SU-DHL-6 (cell line): ENCODE measurements at regions not wholly inside any gene's neighbourhood (a gene's known extent, or its start where the extent isn't known, plus 50 kb on each side); places are given as distances from the start of the nearest gene placed in this dataset.
"Not testable (repeated sequence)": the region's sequence is repeated elsewhere in the genome, so short reads cannot be mapped to it uniquely, and the experiment has no call there.

Experiments
- EZH2phosphoT487 ChIP-seq: fragments of 200-600 bp; sonication (generic), shearing (Covaris generic); conservative IDR thresholded peaks from 2 replicates; pipeline ENCODE4 v1.6.1; 2018; ENCODE audit warnings: mild to moderate bottlenecking, antibody characterized with exemption, low read length, moderate library complexity, mixed read lengths
- TF ChIP-seq, protein P1 (sequence below): fragments of 200-600 bp; sonication (generic); IDR thresholded peaks from one replicate; pipeline ENCODE4 v1.5.1; 2017; ENCODE audit warnings: antibody characterized with exemption, mild to moderate bottlenecking, low read length, moderate library complexity; ENCODE audit not compliant: insufficient read depth, poor library complexity, severe bottlenecking

DNA sequence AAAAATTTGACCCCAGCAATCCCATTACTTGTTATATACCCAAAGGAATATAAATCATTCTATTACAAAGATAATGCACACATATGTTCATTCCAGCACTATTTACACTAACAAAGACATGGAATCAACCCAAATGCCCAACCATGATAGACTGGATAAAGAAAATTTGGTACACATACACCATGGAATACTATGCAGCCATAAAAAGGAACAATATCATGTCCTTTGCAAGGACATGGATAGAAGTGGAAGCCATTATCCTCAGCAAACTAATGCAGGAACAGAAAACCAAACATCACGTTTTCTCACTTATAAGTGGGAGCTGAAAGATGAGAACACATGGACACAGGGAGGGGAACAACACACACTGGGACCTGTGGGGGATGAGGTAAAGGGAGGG is 136.6 kb downstream of the HNRNPD start:
- TF ChIP-seq, protein P1, sequence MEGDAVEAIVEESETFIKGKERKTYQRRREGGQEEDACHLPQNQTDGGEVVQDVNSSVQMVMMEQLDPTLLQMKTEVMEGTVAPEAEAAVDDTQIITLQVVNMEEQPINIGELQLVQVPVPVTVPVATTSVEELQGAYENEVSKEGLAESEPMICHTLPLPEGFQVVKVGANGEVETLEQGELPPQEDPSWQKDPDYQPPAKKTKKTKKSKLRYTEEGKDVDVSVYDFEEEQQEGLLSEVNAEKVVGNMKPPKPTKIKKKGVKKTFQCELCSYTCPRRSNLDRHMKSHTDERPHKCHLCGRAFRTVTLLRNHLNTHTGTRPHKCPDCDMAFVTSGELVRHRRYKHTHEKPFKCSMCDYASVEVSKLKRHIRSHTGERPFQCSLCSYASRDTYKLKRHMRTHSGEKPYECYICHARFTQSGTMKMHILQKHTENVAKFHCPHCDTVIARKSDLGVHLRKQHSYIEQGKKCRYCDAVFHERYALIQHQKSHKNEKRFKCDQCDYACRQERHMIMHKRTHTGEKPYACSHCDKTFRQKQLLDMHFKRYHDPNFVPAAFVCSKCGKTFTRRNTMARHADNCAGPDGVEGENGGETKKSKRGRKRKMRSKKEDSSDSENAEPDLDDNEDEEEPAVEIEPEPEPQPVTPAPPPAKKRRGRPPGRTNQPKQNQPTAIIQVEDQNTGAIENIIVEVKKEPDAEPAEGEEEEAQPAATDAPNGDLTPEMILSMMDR, result not testable (repeated sequence)
- not testable (repeated sequence) for TF ChIP-seq EZH2phosphoT487
